GM19467 (cell line): ENCODE measurements at regions not wholly inside any gene's neighbourhood (a gene's known extent, or its start where the extent isn't known, plus 50 kb on each side); places are given as distances from the start of the nearest gene placed in this dataset.
"Not testable (repeated sequence)": the region's sequence is repeated elsewhere in the genome, so short reads cannot be mapped to it uniquely, and the experiment has no call there.

Experiments
- ATAC-seq: cut with Tn5 transposase; IDR thresholded peaks from one replicate; pipeline ENCODE4 v1.9.1; 2021; ENCODE audit warnings: mild to moderate bottlenecking, moderate library complexity; ENCODE audit not compliant: unreplicated experiment

- ATAC-seq: no peak
Measured at GRCh38 chr2:189231719-189232323, 52.3 kb upstream of the COL5A2 start.

- peak; percentile 80 for ATAC-seq
Measured at GRCh38 chr2:189232759-189233406, 53.3 kb upstream of the COL5A2 start.

- ATAC-seq: no peak
Measured at GRCh38 chr2:189233527-189233926, 54.0 kb upstream of the COL5A2 start.

- ATAC-seq: no peak
Measured at GRCh38 chr2:189234991-189235390, 55.4 kb upstream of the COL5A2 start.

GRCh38 chr2:189236066-189236465 lies 56.5 kb upstream of the COL5A2 start:
- no peak for ATAC-seq

- ATAC-seq: no peak
Measured at GRCh38 chr2:189238903-189239302, 59.3 kb upstream of the COL5A2 start.

- ATAC-seq: not testable (repeated sequence)
Measured at GRCh38 chr2:189243843-189244242, 64.3 kb upstream of the COL5A2 start.

GRCh38 chr2:189247276-189247675 lies 67.7 kb upstream of the COL5A2 start:
- ATAC-seq: no peak

- ATAC-seq: no peak
Measured at GRCh38 chr2:189248141-189248540, 68.6 kb upstream of the COL5A2 start.

- no peak for ATAC-seq
Measured at GRCh38 chr2:189249171-189249570, 69.6 kb upstream of the COL5A2 start.

- no peak for ATAC-seq
Measured at GRCh38 chr2:189249901-189250300, 70.3 kb upstream of the COL5A2 start.

GRCh38 chr2:189252991-189253675 lies 73.6 kb upstream of the COL5A2 start:
- no peak for ATAC-seq

- no peak for ATAC-seq
Measured at GRCh38 chr2:189253836-189254235, 74.3 kb upstream of the COL5A2 start.

- ATAC-seq: no peak
Measured at GRCh38 chr2:189254268-189254883, 74.8 kb upstream of the COL5A2 start.

GRCh38 chr2:189255711-189256110 lies 76.2 kb upstream of the COL5A2 start:
- ATAC-seq: no peak

GRCh38 chr2:189258616-189259365 lies 79.2 kb upstream of the COL5A2 start:
- ATAC-seq: no peak

GRCh38 chr2:189260361-189260814 lies 80.8 kb upstream of the COL5A2 start:
- ATAC-seq: no peak

- no peak for ATAC-seq
Measured at GRCh38 chr2:189261431-189261841, 81.9 kb upstream of the COL5A2 start.

- ATAC-seq: no peak
Measured at GRCh38 chr2:189261916-189262315, 82.4 kb upstream of the COL5A2 start.

- no peak for ATAC-seq
Measured at GRCh38 chr2:189265696-189266320, 86.2 kb upstream of the COL5A2 start.

- ATAC-seq: no peak
Measured at GRCh38 chr2:189267491-189267890, 87.9 kb upstream of the COL5A2 start.
